SK-N-SH (cell line): ENCODE measurements at regions not wholly inside any gene's neighbourhood (a gene's known extent, or its start where the extent isn't known, plus 50 kb on each side); places are given as distances from the start of the nearest gene placed in this dataset.

Experiments used
- EP300 ChIP-seq, 2 experiments: IDR thresholded peaks; 2 replicates each; pipeline versions ENCODE4 v1.4.0 to v1.6.1; 2012; ENCODE audit warnings: borderline replicate concordance in 1 of 2, low read depth in 1 of 2, low read length in 1 of 2
- EZH2phosphoT487 ChIP-seq: fragments of 200-600 bp; sonication (generic); IDR thresholded peaks from 2 replicates; pipeline ENCODE4 v1.6.1; 2017; ENCODE audit warnings: low read depth, mixed run types, mild to moderate bottlenecking, antibody characterized with exemption, moderate library complexity, borderline replicate concordance
- FOXJ3 ChIP-seq: sonication (generic); formaldehyde crosslinking; IDR thresholded peaks from 2 replicates; pipeline ENCODE4 v1.5.1; 2020; ENCODE audit warnings: mild to moderate bottlenecking, missing genetic modification reagents
- GABPA ChIP-seq: IDR thresholded peaks from 2 replicates; pipeline ENCODE4 v1.4.0; 2012; ENCODE audit warnings: low read depth, mild to moderate bottlenecking
- JUND ChIP-seq: IDR thresholded peaks from 2 replicates; pipeline ENCODE4 v1.4.0; 2012
- POLR2AphosphoS5 ChIP-seq: IDR thresholded peaks from 2 replicates; pipeline ENCODE4 v1.6.1; 2012; ENCODE audit warnings: low read depth, low read length
- SIN3A ChIP-seq: IDR thresholded peaks from 2 replicates; pipeline ENCODE4 v1.6.1; 2012; ENCODE audit warnings: low read depth, mild to moderate bottlenecking, low read length, moderate library complexity, borderline replicate concordance
- SMC3 ChIP-seq: IDR thresholded peaks from 2 replicates; pipeline ENCODE4 v1.6.1; 2012; ENCODE audit warnings: low read depth, low read length, improper control_type of control experiment
- YY1 ChIP-seq: IDR thresholded peaks from 2 replicates; pipeline ENCODE4 v1.4.0; 2012; ENCODE audit warnings: low read depth, mild to moderate bottlenecking
- TF ChIP-seq, protein P1 (sequence below): fragments of 200-600 bp; sonication (generic); IDR thresholded peaks from 2 replicates; pipeline ENCODE4 v1.6.1; 2017; ENCODE audit warnings: antibody characterized with exemption, mild to moderate bottlenecking, moderate library complexity
- TF ChIP-seq, protein P2 (sequence below): IDR thresholded peaks from 2 replicates; pipeline ENCODE4 v1.4.0; 2012; ENCODE audit warnings: low read depth, borderline replicate concordance
- TF ChIP-seq, protein P3 (sequence below): fragments of 150-350 bp; IDR thresholded peaks from 2 replicates; pipeline ENCODE4 v1.6.1; 2017; ENCODE audit warnings: antibody characterized with exemption, low read length, low read depth, borderline replicate concordance

DNA sequence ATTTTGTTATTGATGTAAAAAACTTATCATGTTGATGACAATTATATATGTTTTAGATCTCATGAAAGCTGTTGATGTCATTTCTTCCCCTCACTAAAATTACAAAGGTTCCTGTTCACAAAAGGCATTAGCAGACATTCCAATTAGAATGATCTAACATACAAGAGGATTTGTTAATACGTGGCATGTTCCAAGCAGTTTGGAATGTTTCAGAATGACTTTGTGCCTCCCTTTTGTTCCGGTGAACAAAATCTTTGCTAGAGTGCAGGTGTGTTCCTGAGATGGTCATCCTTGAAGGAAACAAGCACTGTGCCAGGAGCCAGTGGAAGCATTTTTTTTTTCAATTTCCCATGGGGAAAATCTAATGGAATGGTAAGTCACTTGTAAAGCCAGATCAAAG lies 108.0 kb upstream of the KCTD3 start:
- TF ChIP-seq FOXJ3 (CRISPR knock-in tag): no peak
- no peak for TF ChIP-seq SIN3A
- no peak for TF ChIP-seq SMC3
- TF ChIP-seq, protein P1, sequence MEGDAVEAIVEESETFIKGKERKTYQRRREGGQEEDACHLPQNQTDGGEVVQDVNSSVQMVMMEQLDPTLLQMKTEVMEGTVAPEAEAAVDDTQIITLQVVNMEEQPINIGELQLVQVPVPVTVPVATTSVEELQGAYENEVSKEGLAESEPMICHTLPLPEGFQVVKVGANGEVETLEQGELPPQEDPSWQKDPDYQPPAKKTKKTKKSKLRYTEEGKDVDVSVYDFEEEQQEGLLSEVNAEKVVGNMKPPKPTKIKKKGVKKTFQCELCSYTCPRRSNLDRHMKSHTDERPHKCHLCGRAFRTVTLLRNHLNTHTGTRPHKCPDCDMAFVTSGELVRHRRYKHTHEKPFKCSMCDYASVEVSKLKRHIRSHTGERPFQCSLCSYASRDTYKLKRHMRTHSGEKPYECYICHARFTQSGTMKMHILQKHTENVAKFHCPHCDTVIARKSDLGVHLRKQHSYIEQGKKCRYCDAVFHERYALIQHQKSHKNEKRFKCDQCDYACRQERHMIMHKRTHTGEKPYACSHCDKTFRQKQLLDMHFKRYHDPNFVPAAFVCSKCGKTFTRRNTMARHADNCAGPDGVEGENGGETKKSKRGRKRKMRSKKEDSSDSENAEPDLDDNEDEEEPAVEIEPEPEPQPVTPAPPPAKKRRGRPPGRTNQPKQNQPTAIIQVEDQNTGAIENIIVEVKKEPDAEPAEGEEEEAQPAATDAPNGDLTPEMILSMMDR: no peak
- TF ChIP-seq EZH2phosphoT487: no peak
- no peak for TF ChIP-seq EP300 (IDR thresholded peaks at IDR 0.05; ENCODE audit: borderline replicate concordance in 1 of 2, low read depth in 1 of 2, low read length in 1 of 2)
- no peak for TF ChIP-seq YY1
- TF ChIP-seq, protein P2, sequence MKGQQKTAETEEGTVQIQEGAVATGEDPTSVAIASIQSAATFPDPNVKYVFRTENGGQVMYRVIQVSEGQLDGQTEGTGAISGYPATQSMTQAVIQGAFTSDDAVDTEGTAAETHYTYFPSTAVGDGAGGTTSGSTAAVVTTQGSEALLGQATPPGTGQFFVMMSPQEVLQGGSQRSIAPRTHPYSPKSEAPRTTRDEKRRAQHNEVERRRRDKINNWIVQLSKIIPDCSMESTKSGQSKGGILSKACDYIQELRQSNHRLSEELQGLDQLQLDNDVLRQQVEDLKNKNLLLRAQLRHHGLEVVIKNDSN: no peak
- TF ChIP-seq JUND: no peak
- no peak for TF ChIP-seq GABPA
- TF ChIP-seq POLR2AphosphoS5: no peak
- TF ChIP-seq, protein P3, sequence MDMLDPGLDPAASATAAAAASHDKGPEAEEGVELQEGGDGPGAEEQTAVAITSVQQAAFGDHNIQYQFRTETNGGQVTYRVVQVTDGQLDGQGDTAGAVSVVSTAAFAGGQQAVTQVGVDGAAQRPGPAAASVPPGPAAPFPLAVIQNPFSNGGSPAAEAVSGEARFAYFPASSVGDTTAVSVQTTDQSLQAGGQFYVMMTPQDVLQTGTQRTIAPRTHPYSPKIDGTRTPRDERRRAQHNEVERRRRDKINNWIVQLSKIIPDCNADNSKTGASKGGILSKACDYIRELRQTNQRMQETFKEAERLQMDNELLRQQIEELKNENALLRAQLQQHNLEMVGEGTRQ: no peak
